ENCODE measurements at regions not wholly inside any gene's neighbourhood (a gene's known extent, or its start where the extent isn't known, plus 50 kb on each side); places are given as distances from the start of the nearest gene placed in this dataset.

- no peak for DNase-seq
Observed at GRCh38 chr5:145163876-145164275, 671.3 kb downstream of the PRELID2 start.

- DNase-seq = no peak
Observed at GRCh38 chr5:145162626-145163025, 672.5 kb downstream of the PRELID2 start.

- DNase-seq = no peak
Observed at GRCh38 chr5:145161391-145161790, 673.8 kb downstream of the PRELID2 start.

- DNase-seq = no peak
Observed at GRCh38 chr5:145160679-145161078, 674.5 kb downstream of the PRELID2 start.

- peak; percentile 17 for DNase-seq
Observed at GRCh38 chr5:145158730-145159129, 676.4 kb downstream of the PRELID2 start.

GRCh38 chr5:145157841-145158240 lies 677.3 kb downstream of the PRELID2 start:
- no peak for DNase-seq

- DNase-seq = no peak
Observed at GRCh38 chr5:145141534-145141933, 693.6 kb downstream of the PRELID2 start.

GRCh38 chr5:145130996-145131395 lies 704.1 kb downstream of the PRELID2 start:
- DNase-seq = no peak

GRCh38 chr5:145129797-145130196 lies 705.3 kb downstream of the PRELID2 start:
- no peak for DNase-seq

- no peak for DNase-seq
Observed at GRCh38 chr5:145124806-145125205, 710.3 kb downstream of the PRELID2 start.

- no peak for DNase-seq
Observed at GRCh38 chr5:145118611-145119010, 716.5 kb downstream of the PRELID2 start.

- no peak for DNase-seq
Observed at GRCh38 chr5:145118127-145118526, 717.0 kb downstream of the PRELID2 start.

GRCh38 chr5:145117285-145117684 lies 717.9 kb downstream of the PRELID2 start:
- no peak for DNase-seq

GRCh38 chr5:145111420-145111819 lies 723.7 kb downstream of the PRELID2 start:
- no peak for DNase-seq

GRCh38 chr5:145110834-145111233 lies 724.3 kb downstream of the PRELID2 start:
- no peak for DNase-seq

- DNase-seq = no peak
Observed at GRCh38 chr5:145110181-145110580, 725.0 kb downstream of the PRELID2 start.

- DNase-seq = no peak
Observed at GRCh38 chr5:145105384-145105783, 729.8 kb downstream of the PRELID2 start.

GRCh38 chr5:145104106-145104505 lies 731.0 kb downstream of the PRELID2 start:
- no peak for DNase-seq

- no peak for DNase-seq
Observed at GRCh38 chr5:145101246-145101645, 733.9 kb downstream of the PRELID2 start.

GRCh38 chr5:145090115-145090514 lies 745.0 kb downstream of the PRELID2 start:
- no peak for DNase-seq

GRCh38 chr5:145084834-145085233 lies 750.3 kb downstream of the PRELID2 start:
- no peak for DNase-seq

GRCh38 chr5:145077028-145077427 lies 758.1 kb downstream of the PRELID2 start:
- no peak for DNase-seq

- DNase-seq = no peak
Observed at GRCh38 chr5:145076040-145076439, 759.1 kb downstream of the PRELID2 start.

- DNase-seq = peak; percentile 35
Observed at GRCh38 chr5:145072889-145073288, 762.3 kb downstream of the PRELID2 start.

- peak; percentile 74 for DNase-seq
Observed at GRCh38 chr5:145068721-145069120, 766.4 kb downstream of the PRELID2 start.

All from NCI-H446 treated with DMSO at 0.1 percent for 48 hours (cell line).